HG02884 (cell line): ENCODE measurements at regions not wholly inside any gene's neighbourhood (a gene's known extent, or its start where the extent isn't known, plus 50 kb on each side); places are given as distances from the start of the nearest gene placed in this dataset.

Source experiments
- ATAC-seq: cut with Tn5 transposase; IDR thresholded peaks from one replicate; pipeline ENCODE4 v1.9.1; 2021; ENCODE audit warnings: mild to moderate bottlenecking, moderate library complexity; ENCODE audit not compliant: unreplicated experiment

DNA sequence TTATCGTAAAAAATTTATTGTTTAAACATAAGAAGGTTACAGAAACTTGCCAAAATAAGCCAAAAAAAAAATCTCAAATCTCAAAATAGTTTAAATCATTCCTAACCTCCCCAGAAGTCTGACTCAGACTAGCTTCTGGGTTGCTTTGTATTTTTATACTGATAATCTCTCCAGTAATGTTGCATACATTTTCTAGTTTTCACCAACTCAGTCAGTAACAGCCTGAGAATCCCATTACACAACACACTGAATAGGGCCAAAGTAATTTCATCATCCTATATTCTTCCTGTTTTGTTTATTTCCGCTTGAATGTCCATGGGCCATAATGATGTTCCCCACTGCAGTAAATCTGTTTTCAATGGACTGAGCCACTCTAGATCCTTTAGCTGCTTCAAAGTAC, 478.5 kb downstream of the GPAM start:
- no peak for ATAC-seq

DNA sequence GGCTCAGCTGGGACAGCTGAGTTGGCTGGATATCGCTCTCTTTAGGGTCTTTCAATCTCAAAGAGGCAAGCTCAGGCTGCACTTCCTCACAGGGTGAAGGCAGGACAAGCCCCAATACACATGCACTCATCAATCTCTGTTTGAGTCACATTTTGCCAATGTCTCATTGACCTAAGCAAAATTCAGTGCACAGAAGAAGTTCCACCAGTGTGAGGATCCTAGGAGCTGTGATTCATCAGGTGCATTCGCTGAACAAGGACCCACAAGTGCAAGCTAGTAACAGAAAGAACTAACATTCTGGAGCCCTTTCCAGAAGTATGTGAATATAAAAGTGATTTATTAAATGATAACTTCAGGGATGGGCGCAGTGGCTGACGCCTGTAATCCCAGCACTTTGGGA, 477.2 kb downstream of the GPAM start:
- ATAC-seq, result no peak

DNA sequence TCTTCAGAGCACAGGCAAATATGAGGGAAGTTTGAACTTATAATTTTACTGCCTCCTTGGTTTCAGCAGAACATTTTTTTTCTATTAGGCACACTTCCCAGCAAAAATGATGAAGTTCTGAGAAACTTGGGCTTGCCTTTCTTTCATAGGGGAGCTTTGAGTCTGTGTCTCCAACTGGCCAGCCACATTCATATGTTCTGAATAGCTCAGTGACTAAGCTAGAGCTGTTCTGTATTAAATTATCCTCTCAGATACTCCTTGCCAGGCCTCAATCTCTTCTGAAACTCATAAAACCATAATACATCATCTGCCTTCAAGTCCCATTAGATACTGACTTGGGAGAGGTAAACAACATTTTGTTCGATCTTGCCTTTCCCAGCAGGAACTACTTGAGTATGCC, 476.5 kb downstream of the GPAM start:
- ATAC-seq, result no peak

DNA sequence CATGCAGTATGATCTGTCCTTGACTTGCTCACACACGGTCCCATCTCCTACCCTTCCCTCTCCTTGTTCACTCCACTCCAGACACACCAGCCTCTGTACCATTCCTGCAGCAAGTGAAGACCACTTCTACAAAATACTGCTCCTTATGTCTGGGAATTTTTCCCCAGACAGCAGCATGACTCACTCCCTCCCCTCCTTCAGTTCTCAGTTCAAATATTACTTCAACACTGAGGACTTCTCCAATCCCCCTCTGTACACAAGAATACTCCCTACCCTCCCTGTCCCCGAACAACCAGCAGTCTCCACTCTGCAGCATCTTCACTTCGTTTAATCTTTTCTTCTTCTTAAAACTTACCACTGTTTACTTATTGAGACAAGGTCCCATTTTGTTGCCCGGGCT, 474.0 kb downstream of the GPAM start:
- ATAC-seq, result no peak

DNA sequence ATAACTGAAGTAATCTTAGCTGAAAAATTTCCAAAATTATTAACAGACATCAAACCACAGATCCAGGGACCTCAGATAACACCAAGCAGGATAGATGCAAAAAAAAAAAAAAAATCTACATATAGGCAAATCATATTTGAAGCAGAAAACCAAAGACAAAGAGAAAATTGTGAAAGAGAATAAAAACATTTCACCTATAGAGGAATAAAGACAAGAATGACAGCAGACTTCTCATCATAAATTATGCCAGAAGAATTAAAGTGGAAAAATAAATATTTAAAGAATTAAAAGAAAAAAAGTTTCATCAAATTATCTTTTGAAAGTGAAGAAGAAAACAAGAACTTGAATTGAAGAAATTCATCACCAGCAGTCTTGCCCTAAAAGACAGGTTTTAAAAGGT, 467.5 kb downstream of the GPAM start:
- no peak for ATAC-seq

DNA sequence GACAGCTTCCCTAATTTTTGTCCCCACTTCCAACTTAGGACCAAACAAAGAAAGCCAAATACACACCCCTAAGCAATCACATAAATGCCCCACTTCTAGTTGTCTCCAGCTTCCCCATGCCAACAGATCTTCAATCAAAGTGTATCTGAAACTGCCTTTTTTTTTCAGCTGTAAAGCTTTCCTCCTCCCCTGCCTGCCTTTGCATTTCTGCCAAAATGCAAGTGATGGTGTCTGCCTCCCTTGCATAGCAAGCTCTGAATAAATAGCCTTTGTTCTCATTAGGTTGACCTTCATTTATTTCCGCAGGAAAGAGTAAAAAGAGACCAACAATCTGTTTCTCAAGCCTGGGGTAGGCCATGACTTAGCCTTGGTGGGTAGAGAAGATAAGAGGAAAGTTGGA, 459.4 kb downstream of the GPAM start:
- no peak for ATAC-seq

DNA sequence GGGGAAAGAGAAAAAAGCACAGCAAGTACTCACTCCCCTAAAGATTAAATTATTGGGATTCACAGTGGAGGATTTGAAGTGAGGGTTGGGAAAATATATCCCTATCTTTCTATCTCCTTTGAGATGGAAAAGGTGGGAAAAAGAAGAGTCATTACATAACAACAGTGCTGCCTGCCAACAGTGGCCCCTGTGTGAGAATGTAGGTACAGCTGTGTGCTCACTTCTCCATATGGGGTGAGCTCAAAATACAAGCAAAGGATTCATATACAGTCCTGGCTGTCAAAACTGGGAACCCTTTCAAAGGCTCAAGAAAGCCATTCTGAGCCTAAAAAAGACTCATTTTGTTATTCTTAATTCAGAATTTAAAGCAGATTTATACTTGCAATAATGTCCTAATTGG, 458.5 kb downstream of the GPAM start:
- ATAC-seq, result no peak

DNA sequence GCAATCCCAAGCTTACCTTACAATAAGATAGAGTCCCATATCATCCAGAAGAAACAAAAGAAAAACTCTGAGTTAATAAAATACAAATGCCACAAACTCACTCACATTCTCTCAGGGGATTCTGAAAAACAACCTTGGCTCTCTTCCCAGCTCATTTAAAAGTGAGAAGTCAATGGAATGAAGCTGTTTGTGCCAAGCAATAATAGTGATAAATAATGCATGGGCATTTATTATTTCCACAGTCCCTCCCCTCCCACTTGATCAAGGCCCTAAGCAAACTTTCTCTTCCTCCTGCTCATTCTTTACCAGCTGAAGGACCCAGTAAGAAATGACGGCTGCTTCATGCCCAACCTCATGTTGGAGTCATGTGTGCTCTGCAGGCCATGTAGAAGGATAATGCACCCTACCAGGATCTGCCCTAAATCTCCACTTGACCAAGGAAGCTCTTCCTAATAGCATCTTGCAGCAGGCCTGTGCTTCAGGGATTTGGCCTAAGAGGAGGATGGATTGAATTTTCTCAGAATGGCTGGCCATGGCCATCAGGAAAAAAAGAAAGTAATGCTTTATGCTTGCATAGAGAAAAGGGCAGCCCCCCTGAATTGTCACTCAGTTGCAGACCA, 451.3 kb downstream of the GPAM start:
- ATAC-seq, result no peak

DNA sequence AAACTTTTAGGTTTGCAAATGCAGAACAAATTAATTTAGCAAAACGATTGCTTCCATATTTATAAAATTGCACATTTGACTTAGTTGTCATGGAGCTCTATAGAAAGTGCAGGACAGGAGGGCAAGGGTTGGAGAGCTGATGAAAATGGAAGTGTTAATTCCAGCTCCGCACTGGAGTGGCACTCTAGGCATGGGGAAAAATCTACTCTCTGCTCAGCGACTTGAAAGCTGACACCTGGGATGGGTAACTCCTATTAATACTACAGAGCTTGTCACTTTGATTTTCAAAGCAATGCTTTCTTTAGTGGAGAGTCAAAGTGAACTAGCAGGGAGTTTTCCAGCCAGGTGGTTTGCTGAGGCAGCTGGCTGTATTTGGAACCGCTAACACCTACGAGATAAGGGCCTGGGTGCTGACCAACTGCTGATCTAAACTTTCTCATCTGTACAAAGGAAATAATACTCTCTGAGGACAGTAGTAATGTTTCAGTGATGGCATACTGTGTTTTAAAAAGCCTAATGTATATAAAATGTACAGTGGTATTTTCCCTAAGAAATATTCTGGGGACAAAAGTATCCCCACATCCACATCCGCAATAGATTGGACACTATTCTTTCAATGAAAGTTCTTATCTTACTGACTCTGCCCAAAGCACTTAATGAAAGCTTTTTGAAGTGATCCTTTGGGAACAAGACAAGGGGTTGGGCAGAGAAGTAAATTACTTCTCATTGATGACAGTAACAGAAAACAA, 444.3 kb downstream of the GPAM start:
- no peak for ATAC-seq

DNA sequence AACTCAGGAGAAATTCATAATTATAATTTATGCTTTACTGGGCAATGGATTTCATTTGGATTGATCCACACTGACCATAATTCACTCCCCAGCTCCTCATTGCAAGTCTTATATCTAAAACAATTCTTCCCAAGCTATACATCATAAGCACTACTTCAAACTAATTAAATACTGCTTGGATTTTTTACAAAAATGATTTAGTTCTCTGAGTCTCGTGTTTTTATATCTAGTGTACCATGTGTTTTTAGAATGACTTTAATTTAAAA, 443.8 kb downstream of the GPAM start:
- ATAC-seq, result no peak

DNA sequence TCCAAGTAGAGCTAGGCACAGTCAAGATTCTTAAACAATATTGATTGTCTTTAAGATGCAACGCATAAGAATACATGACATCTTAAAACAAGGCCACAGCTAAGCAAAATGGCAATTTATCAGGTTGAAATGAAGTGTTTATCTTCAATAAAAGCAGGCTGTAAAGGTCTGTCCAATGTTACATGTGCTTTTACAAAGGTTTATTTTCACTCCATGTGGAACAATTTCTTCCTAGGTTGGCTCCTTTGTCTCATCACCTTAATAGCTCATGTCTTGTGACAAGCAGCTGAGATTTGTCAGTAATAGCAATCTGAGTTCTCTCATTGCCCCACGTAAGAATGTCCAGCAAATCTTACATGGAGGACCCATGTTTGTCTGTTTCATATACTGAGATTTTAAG, 437.6 kb downstream of the GPAM start:
- no peak for ATAC-seq

DNA sequence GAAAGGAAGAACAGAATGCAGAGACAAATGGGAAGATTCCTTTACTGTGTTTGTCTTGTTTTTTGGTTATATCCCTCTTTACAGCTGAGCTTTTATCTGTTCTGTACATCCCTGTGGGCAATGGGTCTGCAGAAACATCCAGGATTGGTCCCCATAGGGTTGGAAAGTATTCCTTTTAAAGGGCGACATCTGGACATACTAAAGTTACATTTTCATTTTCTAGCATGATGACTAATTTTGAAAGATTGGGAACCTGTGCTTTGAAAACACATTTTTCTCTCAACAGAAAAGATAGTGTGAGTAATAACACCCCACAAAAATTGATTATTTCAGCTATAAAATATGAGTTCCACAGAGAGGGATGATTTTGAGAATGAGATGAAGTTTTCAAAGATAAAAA, 435.8 kb downstream of the GPAM start:
- no peak for ATAC-seq

DNA sequence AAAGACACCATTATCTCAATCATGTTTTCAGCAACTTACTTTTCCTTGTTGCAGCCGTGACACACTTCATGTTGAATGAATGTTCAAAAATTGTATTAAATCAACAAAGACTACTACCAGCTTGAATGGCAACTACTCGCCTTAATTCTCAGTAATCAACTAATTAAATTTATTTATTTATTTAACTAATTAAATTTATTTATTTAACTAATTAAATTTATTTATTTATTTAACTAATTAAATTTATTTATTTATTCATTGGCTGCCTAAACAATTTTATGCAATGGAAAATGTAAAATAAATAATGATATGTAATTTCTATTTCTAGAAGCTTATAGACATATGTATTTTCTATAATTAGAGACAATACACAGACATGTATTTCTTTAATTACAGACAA, 435.4 kb downstream of the GPAM start:
- no peak for ATAC-seq

DNA sequence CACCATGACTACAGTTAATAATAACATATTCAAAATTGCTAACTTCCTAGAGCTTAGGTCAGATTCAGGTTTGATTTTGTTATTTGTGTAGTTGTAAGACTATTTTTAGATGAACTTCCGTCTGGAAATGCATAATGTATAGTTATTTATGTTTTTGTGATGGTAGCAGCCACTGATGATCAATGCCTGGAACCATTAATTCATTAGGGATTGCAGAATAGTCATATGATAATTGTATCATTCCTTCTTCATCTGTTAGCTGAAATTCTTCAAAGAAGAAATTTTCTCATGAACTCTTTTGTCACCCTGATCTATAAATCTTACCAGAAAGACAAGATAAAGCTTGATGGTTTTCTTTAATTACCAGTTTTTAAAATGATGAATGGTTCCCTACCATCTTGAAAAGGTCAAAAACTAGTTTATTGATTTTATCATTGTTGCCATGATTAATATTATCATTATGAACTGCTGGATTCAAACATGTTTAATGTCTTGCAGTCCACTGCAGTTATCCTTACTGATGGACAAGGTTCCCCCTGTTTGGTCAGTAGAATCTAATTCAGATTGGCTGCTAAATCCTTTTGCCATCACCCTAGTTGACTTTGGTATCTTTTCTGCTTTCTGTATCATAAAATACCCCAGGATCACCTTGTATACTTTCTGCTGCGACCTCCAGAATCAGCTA, 433.3 kb downstream of the GPAM start:
- no peak for ATAC-seq

DNA sequence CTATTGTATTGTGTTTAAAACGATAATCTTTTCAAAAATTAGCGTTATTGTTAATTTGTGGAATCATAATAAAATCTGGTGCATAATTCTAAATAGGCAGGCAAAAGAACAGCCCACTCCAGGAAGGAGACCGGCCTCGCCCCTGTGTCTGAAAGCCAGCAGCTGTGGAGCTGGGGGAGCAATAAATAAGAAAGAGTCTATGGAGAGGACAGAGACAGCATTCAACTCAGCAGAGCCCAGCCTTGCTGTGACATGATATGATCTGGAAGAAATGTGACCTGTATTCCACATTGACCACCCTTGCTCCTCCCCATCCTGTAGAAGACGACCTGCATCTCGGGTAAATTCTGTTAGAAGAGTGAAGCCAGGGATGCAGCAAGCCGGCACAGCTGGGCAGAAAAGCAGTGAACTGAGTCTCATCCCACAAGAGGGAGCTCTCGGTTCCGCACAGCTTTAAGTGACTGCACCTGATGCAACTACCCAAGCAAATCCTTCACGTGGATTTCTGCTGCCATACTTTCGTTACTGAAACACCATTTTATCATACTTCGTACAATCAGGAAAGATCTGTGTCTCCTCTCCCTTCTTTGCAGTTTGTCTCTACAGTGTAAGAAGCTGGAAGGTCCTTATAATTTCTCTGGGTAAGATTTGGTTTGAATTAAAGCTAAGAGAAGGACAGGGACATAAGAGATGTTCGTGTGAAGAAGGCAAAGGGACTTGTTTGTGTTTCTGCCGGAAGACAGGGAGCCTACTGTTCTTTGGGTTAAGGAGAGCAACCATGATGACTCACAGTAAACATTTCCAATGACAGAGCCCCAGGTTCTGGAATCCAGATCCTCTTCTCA, 427.1 kb downstream of the GPAM start:
- peak; percentile 72 for ATAC-seq

DNA sequence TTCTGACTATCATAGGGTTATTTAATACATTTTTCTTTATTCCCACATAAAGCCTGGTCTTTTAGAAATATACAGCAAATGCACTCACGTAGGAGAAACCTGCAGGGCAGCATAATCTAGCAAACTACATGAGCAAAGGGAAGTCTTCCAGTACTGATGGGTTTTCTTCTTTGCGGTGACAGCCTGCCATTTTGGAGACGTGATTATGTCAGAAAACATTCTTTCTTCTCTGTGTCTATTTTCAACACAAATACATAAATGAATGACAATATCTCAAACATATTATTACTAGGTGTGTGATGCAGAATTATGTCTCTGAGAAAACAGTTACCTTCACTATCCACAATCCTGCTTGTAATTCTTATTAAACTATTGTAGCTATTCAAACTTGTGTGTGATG, 425.0 kb downstream of the GPAM start:
- ATAC-seq, result no peak

DNA sequence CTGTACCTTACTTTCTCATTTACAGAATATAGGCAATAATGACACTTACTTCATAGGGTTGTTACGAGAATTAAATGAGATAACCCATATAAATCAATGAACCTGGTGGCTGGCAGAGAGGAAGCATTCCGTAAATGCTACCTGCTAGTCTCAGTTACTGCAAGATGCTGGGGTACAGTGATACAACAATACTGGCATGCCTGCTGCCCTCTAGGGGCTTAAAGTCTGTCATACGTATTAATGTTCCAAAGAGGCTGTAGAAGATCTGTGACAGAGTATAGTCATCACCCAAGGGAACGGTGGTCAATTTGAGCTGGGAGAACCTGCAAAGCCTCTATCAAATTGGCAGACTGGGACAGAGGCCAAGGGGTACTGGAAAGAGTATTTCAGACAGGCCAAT, 421.5 kb downstream of the GPAM start:
- no peak for ATAC-seq

DNA sequence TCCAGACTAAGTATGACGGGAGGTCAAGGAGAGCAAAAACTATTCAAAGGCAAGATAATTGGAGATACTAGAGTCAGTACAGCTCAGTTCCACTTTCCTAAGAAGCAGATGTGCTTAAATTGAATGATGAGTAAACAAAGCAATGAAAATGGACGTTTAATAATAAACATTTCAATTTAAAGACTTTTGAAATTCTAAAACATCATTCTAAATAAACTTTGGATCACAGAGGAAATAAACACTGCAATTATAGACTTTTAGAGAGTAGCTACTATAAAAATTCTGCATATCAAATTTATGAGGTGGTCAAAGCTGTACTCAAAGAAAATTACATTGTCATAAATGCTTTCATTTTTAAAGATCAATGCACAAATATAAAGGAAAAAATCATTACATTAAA, 418.3 kb downstream of the GPAM start:
- no peak for ATAC-seq

DNA sequence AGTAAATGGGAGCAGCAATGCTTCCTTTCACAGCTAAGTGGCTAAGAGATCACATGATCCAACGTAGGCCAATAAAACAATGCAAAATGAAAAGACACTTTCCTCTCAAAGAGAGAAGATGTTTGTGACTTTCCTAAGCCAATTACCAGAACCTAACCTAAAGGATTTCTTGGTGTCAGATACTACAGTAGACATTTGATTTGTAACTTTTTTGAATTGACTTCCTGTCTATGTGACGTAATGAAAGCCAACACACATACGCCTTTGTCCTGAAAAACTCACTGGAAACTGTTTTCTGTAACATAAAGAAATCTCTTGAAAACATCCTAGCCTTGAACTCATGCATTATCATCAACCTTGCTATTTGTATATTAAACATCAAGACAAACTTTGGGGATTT, 417.1 kb downstream of the GPAM start:
- no peak for ATAC-seq

DNA sequence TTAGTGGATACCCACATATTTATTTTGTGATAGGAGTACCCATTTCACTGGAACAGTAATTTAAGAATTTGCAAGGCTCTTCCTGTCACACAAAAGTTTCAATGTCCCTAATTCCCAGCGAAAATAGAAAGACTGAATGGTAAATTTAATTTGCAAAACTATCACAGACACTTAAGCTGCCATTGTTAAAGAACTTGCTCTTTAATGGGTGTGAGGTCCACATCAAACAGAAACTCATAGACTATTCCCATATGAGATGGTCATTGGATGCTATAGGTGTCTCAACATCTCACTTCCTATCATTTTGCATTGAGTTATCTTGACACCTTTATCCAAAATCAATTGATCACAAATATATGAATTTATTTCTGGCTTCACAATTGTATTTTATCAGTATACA, 415.9 kb downstream of the GPAM start:
- ATAC-seq, result no peak

DNA sequence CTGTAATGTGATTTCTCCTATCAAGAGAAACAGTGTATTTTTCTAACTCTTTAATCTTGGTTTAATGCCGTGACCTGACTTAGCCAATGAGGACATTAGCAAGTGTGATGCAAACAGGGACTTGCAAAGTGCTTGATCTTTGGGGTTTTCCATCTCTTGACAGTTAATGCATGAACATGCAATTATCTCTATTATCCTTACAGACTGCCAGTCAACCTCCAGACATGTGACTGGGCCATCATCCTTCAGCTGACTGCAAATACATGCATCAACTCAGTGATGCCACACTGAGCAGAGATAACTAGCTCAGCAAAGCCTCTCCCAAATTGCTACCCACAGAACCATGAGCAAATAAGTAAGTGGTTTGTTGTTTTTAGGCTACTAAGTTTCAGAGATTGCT, 409.6 kb downstream of the GPAM start:
- no peak for ATAC-seq

DNA sequence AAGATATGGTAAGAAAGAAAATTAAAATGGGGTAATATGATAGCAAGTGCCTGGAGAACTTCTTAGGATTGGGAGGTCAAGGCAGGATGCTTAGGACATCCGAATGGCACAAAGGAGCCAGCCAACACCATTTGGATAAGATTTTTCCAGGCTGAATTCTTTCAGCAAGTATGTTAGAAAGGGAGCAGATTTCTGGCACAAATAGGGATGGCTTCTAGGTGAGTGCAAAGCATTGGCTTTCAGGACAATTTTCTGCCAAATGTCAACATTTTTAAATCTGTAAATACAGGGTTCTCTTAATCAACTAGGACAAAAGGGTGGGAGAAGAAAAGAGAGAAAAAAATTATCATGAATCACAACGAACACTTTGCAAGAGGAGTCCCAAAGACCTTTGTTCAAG, 409.1 kb downstream of the GPAM start:
- ATAC-seq, result no peak
